AG10803 (cell line): ENCODE measurements at regions not wholly inside any gene's neighbourhood (a gene's known extent, or its start where the extent isn't known, plus 50 kb on each side); places are given as distances from the start of the nearest gene placed in this dataset.

Experiments
- DNase-seq: peaks from one replicate; pipeline ENCODE4 v3.0.0; 2010; ENCODE audit warnings: low read depth
- H3K4me3 ChIP-seq: 2 replicates; pipeline ENCODE4 v1.5.1; 2011; ENCODE audit warnings: mild to moderate bottlenecking, low read length, control low read depth
- TF ChIP-seq, protein P1 (sequence below): conservative IDR thresholded peaks from 2 replicates; pipeline ENCODE4 v1.5.1; 2011; ENCODE audit warnings: mild to moderate bottlenecking, low read length, control low read depth, inconsistent platforms

DNA sequence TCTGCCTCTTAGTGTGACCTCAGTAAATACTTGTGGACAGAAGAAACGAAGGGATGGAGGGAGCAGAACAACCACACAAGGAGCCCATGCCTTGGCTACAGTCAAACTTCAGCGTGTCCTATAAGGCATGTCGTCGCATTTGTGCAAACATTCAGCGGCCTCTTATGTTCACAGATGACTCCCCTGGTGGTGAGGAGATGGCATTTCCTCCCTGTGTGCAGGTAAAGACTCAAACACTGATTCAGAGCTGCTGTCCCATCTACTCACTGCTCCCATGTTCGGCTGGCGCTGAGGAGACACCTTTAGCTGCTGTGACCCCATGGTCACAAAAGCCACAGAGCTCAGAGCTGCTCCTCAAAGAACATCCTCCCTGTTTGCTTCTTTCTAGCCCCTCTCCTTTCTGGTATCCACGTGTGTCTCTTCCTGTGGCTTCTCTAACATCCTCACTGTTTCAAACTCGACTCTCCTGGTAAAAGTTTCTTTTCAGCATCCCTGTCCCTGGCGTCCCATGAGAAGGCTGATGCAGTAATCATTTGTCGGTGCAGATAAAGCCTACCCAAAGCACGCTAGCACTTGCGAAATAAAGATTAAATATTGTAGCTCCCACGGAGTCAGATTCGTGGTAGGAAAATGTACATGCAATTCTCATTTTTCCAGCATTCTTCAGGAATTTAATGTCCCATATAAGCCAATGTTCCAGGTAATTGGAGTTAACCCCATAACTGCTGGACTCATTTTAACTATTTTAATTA is 124.9 kb upstream of the NEBL start:
- no peak for DNase-seq
- TF ChIP-seq, protein P1, sequence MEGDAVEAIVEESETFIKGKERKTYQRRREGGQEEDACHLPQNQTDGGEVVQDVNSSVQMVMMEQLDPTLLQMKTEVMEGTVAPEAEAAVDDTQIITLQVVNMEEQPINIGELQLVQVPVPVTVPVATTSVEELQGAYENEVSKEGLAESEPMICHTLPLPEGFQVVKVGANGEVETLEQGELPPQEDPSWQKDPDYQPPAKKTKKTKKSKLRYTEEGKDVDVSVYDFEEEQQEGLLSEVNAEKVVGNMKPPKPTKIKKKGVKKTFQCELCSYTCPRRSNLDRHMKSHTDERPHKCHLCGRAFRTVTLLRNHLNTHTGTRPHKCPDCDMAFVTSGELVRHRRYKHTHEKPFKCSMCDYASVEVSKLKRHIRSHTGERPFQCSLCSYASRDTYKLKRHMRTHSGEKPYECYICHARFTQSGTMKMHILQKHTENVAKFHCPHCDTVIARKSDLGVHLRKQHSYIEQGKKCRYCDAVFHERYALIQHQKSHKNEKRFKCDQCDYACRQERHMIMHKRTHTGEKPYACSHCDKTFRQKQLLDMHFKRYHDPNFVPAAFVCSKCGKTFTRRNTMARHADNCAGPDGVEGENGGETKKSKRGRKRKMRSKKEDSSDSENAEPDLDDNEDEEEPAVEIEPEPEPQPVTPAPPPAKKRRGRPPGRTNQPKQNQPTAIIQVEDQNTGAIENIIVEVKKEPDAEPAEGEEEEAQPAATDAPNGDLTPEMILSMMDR: no peak
- no peak overlapping the region for H3K4me3 ChIP-seq

DNA sequence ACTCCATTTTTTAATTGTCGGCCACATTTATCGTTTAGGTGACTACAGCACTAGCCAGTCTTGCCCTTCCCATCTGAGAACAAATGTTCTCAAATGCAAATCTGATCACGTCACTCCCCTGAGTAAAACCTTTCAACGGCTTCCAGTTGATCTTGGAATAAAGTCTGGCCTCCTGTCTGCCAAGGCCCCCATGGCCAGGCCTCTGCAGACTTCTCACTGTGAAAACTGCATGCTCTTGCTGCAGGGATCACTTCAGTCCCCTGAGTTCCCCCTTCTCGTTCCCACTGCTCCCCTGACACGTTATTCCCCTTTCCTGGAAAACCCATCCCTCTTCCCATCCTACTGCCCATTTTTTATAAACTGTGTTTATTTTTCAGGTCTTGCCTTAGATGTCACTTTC is 124.1 kb upstream of the NEBL start:
- H3K4me3 ChIP-seq: no peak overlapping the region
- TF ChIP-seq, protein P1: no peak
- DNase-seq: no peak

DNA sequence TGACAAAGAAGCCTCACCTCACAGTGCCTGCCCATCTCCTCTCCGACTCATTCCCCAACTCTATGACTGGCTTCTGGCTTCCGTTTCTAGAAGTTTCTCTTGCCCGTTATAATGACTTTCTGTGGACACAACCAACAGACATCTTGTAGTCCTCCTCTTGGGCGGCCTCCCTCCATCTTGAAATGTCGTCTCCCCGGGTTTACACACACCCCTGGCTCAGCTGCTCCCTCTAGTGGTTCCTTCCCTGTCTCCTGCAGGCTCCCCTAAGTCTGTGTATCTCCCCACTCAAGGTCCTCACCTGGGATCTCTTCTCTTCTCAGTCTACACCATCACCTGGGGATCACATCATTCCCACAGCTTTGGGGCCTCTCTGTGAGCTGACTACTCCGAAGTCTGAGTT is 123.4 kb upstream of the NEBL start:
- TF ChIP-seq, protein P1: peak; percentile 38
- no peak for DNase-seq
- H3K4me3 ChIP-seq: no peak overlapping the region

DNA sequence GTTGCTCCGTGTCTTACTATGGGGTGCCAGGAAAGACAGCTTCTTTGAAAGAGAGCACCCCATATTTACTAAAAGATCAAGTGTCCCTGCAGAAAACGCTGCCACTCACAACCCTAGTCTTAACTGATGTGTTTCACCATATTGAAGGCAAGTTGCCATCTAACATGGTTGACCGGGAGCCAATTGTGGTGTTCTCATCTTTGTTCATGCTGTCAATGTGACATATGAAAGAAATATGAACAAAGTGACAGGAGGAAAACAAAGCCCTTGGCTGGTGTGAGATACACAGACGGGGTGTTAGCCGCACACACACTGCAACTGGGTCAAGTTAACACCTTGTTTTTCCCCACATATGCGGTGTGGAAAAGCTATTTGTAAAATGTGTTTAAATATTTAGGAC is 122.3 kb upstream of the NEBL start:
- TF ChIP-seq, protein P1: no peak
- H3K4me3 ChIP-seq: no peak overlapping the region
- DNase-seq: no peak

DNA sequence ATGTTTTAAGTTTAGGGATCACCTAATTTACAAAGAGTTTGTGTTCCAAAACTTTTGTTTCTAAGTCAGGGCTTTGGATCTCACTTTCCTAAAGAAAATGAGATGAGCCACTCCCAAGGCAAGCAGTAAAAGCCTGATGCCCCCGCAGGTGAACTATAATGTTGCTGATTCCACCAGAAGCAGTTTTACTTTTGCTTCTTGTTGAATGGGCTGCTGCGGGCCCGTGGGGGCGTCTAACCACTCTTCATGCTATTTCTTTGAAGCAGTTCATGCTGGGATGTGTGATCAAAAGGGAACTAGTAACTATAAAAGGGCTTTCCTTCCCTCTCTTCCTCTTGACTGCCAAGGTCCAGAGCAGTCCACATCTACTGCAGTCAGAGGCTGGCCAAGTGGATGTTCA is 118.7 kb upstream of the NEBL start:
- no peak for DNase-seq
- H3K4me3 ChIP-seq: no peak overlapping the region
- TF ChIP-seq, protein P1: no peak

- DNase-seq: no peak
- no peak overlapping the region for H3K4me3 ChIP-seq
- TF ChIP-seq, protein P1: no peak
Observed at GRCh38 chr10:21014141-21014540, 117.0 kb upstream of the NEBL start.

DNA sequence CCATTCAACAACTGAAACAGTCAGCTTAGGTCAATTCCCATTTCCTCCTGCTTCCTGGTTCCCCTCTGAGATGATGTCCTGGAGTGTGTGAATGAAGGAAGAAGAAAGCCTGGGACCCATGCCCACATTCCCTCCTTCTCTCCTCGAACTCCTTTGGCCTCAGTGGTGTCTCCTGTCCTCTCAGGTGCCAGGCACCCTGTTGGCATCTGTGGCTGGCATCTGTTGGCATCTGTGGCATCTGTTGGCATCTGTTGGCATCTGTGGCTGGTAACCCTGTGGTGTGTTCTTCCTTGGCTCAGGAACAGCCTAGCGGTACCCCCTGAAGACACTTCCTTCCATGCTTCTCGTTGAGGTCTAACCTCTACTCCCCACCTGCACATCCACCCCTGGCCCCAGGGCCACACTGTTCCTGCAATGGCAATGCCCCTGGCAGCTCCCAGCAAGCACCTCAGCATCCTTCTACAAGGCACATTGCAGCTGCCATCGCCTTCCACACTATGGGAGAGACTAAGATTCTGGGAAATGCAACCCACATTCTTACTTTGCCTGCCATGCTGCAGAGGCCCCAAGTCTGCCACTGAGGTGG is 114.4 kb upstream of the NEBL start:
- TF ChIP-seq, protein P1: no peak
- H3K4me3 ChIP-seq: no peak overlapping the region
- no peak for DNase-seq
